ENCODE measurements at regions not wholly inside any gene's neighbourhood (a gene's known extent, or its start where the extent isn't known, plus 50 kb on each side); places are given as distances from the start of the nearest gene placed in this dataset.

GRCh38 chr20:41888434-41888833 lies 270.3 kb upstream of the CHD6 start:
- no peak for TF ChIP-seq EZH2 (IDR thresholded peaks at IDR 0.05; ENCODE audit: low read depth, unreplicated experiment)
- TF ChIP-seq, protein P1, sequence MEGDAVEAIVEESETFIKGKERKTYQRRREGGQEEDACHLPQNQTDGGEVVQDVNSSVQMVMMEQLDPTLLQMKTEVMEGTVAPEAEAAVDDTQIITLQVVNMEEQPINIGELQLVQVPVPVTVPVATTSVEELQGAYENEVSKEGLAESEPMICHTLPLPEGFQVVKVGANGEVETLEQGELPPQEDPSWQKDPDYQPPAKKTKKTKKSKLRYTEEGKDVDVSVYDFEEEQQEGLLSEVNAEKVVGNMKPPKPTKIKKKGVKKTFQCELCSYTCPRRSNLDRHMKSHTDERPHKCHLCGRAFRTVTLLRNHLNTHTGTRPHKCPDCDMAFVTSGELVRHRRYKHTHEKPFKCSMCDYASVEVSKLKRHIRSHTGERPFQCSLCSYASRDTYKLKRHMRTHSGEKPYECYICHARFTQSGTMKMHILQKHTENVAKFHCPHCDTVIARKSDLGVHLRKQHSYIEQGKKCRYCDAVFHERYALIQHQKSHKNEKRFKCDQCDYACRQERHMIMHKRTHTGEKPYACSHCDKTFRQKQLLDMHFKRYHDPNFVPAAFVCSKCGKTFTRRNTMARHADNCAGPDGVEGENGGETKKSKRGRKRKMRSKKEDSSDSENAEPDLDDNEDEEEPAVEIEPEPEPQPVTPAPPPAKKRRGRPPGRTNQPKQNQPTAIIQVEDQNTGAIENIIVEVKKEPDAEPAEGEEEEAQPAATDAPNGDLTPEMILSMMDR (conservative IDR thresholded peaks at IDR 0.05; ENCODE audit: low read depth in 2 of 2): no peak
- no peak for TF ChIP-seq EZH2phosphoT487 (IDR thresholded peaks at IDR 0.05; ENCODE audit: unreplicated experiment)
- TF ChIP-seq POLR2AphosphoS5 (IDR thresholded peaks at IDR 0.05; ENCODE audit: low read depth): no peak
- no peak for TF ChIP-seq NANOG (IDR thresholded peaks at IDR 0.05; ENCODE audit: borderline replicate concordance)
- TF ChIP-seq CREB1 (CRISPR knock-in tag; IDR thresholded peaks at IDR 0.05; ENCODE audit: low read depth): no peak
- TF ChIP-seq, protein P2, sequence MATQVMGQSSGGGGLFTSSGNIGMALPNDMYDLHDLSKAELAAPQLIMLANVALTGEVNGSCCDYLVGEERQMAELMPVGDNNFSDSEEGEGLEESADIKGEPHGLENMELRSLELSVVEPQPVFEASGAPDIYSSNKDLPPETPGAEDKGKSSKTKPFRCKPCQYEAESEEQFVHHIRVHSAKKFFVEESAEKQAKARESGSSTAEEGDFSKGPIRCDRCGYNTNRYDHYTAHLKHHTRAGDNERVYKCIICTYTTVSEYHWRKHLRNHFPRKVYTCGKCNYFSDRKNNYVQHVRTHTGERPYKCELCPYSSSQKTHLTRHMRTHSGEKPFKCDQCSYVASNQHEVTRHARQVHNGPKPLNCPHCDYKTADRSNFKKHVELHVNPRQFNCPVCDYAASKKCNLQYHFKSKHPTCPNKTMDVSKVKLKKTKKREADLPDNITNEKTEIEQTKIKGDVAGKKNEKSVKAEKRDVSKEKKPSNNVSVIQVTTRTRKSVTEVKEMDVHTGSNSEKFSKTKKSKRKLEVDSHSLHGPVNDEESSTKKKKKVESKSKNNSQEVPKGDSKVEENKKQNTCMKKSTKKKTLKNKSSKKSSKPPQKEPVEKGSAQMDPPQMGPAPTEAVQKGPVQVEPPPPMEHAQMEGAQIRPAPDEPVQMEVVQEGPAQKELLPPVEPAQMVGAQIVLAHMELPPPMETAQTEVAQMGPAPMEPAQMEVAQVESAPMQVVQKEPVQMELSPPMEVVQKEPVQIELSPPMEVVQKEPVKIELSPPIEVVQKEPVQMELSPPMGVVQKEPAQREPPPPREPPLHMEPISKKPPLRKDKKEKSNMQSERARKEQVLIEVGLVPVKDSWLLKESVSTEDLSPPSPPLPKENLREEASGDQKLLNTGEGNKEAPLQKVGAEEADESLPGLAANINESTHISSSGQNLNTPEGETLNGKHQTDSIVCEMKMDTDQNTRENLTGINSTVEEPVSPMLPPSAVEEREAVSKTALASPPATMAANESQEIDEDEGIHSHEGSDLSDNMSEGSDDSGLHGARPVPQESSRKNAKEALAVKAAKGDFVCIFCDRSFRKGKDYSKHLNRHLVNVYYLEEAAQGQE (IDR thresholded peaks at IDR 0.05; ENCODE audit: unreplicated experiment): no peak
- no peak for TF ChIP-seq ETS1 (IDR thresholded peaks at IDR 0.05)
- no peak for TF ChIP-seq JUNB (IDR thresholded peaks at IDR 0.05; ENCODE audit: unreplicated experiment)
- TF ChIP-seq ZNF462 (CRISPR knock-in tag; IDR thresholded peaks at IDR 0.05): no peak
